ENCODE measurements at regions not wholly inside any gene's neighbourhood (a gene's known extent, or its start where the extent isn't known, plus 50 kb on each side); places are given as distances from the start of the nearest gene placed in this dataset.

DNA sequence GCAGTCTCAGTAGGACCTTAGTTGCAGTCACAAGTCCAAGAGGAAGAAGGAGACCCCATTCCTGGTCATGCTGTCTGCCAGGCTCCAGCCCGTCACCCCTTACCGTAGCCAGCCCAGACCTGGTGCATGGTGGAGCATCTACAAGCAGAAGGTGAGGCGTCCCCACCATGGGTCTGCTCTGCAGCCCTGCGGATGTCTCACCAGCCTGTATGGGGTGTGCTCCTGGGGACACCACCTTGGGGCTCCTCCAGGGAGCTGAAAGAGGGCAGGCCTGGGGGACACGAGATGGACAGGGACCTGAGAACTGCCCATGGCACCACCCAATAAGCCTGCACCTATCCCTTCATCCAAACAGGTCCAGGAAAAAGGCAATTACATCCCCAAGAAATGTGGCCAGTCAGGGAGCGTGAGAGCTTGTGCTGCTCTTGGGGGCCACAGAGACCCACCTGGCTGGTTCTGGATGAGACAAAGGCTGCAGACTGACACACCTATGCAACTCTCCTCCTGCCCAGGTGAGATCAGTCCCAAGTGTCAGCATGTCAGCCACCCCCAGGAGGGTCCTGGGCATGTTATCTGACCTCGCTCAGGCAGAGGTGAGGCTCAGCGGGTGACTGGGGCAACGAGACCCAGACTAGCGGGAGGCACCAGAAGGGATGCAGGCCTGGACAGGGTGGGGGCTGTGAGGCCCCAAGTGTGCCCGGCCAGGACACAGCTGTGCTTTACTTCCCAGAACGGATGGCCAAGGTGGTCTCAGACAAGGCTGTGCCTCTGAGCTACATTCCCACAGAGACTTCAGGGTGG, 84.5 kb upstream of the RET start:
- TF ChIP-seq, protein P1, sequence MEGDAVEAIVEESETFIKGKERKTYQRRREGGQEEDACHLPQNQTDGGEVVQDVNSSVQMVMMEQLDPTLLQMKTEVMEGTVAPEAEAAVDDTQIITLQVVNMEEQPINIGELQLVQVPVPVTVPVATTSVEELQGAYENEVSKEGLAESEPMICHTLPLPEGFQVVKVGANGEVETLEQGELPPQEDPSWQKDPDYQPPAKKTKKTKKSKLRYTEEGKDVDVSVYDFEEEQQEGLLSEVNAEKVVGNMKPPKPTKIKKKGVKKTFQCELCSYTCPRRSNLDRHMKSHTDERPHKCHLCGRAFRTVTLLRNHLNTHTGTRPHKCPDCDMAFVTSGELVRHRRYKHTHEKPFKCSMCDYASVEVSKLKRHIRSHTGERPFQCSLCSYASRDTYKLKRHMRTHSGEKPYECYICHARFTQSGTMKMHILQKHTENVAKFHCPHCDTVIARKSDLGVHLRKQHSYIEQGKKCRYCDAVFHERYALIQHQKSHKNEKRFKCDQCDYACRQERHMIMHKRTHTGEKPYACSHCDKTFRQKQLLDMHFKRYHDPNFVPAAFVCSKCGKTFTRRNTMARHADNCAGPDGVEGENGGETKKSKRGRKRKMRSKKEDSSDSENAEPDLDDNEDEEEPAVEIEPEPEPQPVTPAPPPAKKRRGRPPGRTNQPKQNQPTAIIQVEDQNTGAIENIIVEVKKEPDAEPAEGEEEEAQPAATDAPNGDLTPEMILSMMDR (IDR thresholded peaks at IDR 0.05): no peak
- TF ChIP-seq POLR2A (IDR thresholded peaks at IDR 0.05) (no peak), POLR2AphosphoS5 (IDR thresholded peaks at IDR 0.05) (no peak), EP300 (IDR thresholded peaks at IDR 0.05) (no peak)

Measured in suprapubic skin (tissue), 4 donors.